ENCODE measurements at regions not wholly inside any gene's neighbourhood (a gene's known extent, or its start where the extent isn't known, plus 50 kb on each side); places are given as distances from the start of the nearest gene placed in this dataset.

DNA sequence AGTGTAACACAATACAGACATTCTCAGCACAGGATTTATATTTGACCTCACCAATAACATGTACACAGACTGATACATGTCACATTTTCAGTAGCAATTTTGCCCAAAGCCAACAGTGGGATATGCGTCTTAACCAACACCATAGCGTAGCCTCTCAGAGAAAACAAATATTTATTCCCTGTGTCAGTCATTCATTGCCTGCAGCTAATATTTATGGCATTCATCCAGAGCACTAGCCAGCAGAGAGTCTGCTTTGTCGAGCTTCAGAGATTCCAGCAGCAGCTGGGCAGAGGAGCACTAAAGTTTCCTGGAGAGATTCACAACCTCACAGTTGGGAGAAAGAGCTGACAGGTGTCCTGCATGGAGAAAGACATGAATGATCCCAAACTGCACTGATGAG is 400.7 kb upstream of the DAB1 start:
- TF ChIP-seq ZBTB7A (IDR thresholded peaks at IDR 0.05; ENCODE audit: low read depth) (no peak), CREB1 (IDR thresholded peaks at IDR 0.05; ENCODE audit: low read depth) (no peak), CEBPB (IDR thresholded peaks at IDR 0.05) (no peak), TAF1 (IDR thresholded peaks at IDR 0.05; ENCODE audit: low read depth) (no peak), EP300 (IDR thresholded peaks at IDR 0.05; ENCODE audit: borderline replicate concordance) (no peak), FOXM1 (IDR thresholded peaks at IDR 0.05; ENCODE audit: borderline replicate concordance, low read depth) (no peak), EGR1 (IDR thresholded peaks at IDR 0.05) (no peak), NFIC (IDR thresholded peaks at IDR 0.05) (no peak)
- TF ChIP-seq, protein P1, sequence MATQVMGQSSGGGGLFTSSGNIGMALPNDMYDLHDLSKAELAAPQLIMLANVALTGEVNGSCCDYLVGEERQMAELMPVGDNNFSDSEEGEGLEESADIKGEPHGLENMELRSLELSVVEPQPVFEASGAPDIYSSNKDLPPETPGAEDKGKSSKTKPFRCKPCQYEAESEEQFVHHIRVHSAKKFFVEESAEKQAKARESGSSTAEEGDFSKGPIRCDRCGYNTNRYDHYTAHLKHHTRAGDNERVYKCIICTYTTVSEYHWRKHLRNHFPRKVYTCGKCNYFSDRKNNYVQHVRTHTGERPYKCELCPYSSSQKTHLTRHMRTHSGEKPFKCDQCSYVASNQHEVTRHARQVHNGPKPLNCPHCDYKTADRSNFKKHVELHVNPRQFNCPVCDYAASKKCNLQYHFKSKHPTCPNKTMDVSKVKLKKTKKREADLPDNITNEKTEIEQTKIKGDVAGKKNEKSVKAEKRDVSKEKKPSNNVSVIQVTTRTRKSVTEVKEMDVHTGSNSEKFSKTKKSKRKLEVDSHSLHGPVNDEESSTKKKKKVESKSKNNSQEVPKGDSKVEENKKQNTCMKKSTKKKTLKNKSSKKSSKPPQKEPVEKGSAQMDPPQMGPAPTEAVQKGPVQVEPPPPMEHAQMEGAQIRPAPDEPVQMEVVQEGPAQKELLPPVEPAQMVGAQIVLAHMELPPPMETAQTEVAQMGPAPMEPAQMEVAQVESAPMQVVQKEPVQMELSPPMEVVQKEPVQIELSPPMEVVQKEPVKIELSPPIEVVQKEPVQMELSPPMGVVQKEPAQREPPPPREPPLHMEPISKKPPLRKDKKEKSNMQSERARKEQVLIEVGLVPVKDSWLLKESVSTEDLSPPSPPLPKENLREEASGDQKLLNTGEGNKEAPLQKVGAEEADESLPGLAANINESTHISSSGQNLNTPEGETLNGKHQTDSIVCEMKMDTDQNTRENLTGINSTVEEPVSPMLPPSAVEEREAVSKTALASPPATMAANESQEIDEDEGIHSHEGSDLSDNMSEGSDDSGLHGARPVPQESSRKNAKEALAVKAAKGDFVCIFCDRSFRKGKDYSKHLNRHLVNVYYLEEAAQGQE (IDR thresholded peaks at IDR 0.05; ENCODE audit: low read depth): no peak
- TF ChIP-seq, protein P2, sequence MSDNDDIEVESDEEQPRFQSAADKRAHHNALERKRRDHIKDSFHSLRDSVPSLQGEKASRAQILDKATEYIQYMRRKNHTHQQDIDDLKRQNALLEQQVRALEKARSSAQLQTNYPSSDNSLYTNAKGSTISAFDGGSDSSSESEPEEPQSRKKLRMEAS (IDR thresholded peaks at IDR 0.05): no peak

DNA sequence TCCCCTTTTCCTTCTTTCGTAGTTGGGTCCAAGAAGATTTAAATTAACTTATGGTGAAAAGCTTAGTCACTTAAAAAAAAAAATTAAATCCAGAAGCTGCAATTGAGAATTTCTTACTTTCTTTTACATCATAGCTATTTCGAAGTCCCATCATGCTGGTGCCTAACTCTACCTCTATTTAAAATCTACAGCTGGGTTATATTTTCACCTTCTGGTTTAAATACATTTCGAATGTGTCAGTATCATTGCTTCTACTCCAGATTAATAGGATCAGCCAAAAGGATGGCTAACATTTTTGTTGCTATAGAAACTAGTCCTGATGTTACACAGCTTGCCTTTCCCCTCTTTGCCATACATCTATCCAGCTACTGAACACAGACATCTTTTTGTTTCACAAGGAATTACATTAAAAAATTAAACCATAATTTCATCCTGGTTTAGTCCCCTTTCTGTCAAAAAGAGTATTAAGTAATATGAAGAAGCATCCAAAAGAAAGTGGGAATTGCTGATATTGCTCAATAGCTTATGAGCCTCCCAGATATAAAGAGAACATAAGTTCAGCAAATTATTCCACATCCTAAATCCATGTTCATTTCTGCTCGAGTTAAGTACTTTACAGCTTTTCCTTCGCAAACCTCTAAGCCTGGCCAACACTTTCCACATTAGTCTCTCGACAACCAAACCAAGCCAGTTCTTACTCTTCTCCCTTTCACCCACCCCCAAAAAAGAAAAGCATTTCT is 396.7 kb upstream of the DAB1 start:
- TF ChIP-seq FOXM1 (IDR thresholded peaks at IDR 0.05; ENCODE audit: borderline replicate concordance, low read depth): no peak
- TF ChIP-seq, protein P1 (IDR thresholded peaks at IDR 0.05; ENCODE audit: low read depth): no peak
- TF ChIP-seq, protein P2 (IDR thresholded peaks at IDR 0.05): no peak
- TF ChIP-seq TAF1 (IDR thresholded peaks at IDR 0.05; ENCODE audit: low read depth): no peak
- TF ChIP-seq TCF12 (IDR thresholded peaks at IDR 0.05; ENCODE audit: low read depth): no peak
- no peak for TF ChIP-seq NFIC (IDR thresholded peaks at IDR 0.05)
- no peak for TF ChIP-seq CREB1 (IDR thresholded peaks at IDR 0.05; ENCODE audit: low read depth)
- TF ChIP-seq EGR1 (IDR thresholded peaks at IDR 0.05): no peak
- TF ChIP-seq, protein P3, sequence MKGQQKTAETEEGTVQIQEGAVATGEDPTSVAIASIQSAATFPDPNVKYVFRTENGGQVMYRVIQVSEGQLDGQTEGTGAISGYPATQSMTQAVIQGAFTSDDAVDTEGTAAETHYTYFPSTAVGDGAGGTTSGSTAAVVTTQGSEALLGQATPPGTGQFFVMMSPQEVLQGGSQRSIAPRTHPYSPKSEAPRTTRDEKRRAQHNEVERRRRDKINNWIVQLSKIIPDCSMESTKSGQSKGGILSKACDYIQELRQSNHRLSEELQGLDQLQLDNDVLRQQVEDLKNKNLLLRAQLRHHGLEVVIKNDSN (IDR thresholded peaks at IDR 0.05): no peak
- no peak for TF ChIP-seq EP300 (IDR thresholded peaks at IDR 0.05; ENCODE audit: borderline replicate concordance)
- no peak for TF ChIP-seq TEAD4 (IDR thresholded peaks at IDR 0.05)
- no peak for TF ChIP-seq YY1 (IDR thresholded peaks at IDR 0.05; ENCODE audit: low read depth)
- TF ChIP-seq CEBPB (IDR thresholded peaks at IDR 0.05): no peak

DNA sequence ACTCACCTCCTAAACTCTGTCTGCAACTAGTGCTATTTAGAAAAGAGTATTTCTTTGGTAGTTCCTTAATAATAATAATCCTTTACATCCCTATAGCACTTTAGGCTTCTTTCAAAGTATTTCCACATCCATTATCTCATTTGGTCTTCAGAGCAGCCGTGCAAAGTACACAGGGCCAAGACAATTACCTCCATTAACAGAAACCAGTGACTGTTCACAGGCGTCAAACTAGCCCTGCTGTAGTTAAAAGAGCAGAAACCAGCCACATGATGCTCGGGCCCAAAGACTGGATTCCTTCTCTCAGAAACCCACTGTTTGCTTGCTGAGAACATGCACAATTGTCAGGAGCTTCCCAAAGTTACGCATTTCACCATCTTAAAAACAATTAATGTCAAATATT is 396.0 kb upstream of the DAB1 start:
- TF ChIP-seq FOXM1 (IDR thresholded peaks at IDR 0.05; ENCODE audit: borderline replicate concordance, low read depth) (no peak), RAD21 (IDR thresholded peaks at IDR 0.05; ENCODE audit: low read depth) (no peak), CREB1 (IDR thresholded peaks at IDR 0.05; ENCODE audit: low read depth) (no peak), TEAD4 (IDR thresholded peaks at IDR 0.05) (no peak), TAF1 (IDR thresholded peaks at IDR 0.05; ENCODE audit: low read depth) (no peak), CEBPB (IDR thresholded peaks at IDR 0.05) (no peak), EGR1 (IDR thresholded peaks at IDR 0.05) (no peak), NFIC (IDR thresholded peaks at IDR 0.05) (no peak), EP300 (IDR thresholded peaks at IDR 0.05; ENCODE audit: borderline replicate concordance) (no peak), YY1 (IDR thresholded peaks at IDR 0.05; ENCODE audit: low read depth) (no peak)
- TF ChIP-seq, protein P2 (IDR thresholded peaks at IDR 0.05): no peak
- TF ChIP-seq, protein P3 (IDR thresholded peaks at IDR 0.05): no peak
- TF ChIP-seq, protein P1 (IDR thresholded peaks at IDR 0.05; ENCODE audit: low read depth): no peak

DNA sequence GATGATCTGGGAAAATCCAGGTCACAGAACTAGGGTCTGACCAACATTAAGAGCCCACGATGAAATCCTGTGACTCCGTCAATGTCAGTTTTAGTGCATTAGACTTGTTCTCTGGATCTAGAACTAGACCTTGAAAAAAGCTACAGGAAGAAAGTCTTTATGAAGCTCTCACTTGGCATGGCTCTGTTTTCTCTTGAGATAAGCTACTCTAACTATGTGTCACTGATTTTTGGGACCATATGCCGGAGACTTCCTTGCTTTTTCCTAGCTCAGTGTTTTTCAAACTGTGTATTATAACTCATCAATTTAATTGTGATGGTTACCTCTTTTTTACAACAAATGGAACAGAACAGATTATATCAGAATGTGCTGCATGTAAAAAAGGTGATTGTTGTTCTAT is 379.7 kb upstream of the DAB1 start:
- TF ChIP-seq ZBTB7A (IDR thresholded peaks at IDR 0.05; ENCODE audit: low read depth): no peak
- TF ChIP-seq CREB1 (IDR thresholded peaks at IDR 0.05; ENCODE audit: low read depth): no peak
- TF ChIP-seq TAF1 (IDR thresholded peaks at IDR 0.05; ENCODE audit: low read depth): no peak
- no peak for TF ChIP-seq EGR1 (IDR thresholded peaks at IDR 0.05)
- no peak for TF ChIP-seq EP300 (IDR thresholded peaks at IDR 0.05; ENCODE audit: borderline replicate concordance)
- no peak for TF ChIP-seq TEAD4 (IDR thresholded peaks at IDR 0.05)
- TF ChIP-seq, protein P1 (IDR thresholded peaks at IDR 0.05; ENCODE audit: low read depth): no peak
- TF ChIP-seq, protein P2 (IDR thresholded peaks at IDR 0.05): no peak
- no peak for TF ChIP-seq NFIC (IDR thresholded peaks at IDR 0.05)
- no peak for TF ChIP-seq YY1 (IDR thresholded peaks at IDR 0.05; ENCODE audit: low read depth)
- no peak for TF ChIP-seq TCF12 (IDR thresholded peaks at IDR 0.05; ENCODE audit: low read depth)
- no peak for TF ChIP-seq RAD21 (IDR thresholded peaks at IDR 0.05; ENCODE audit: low read depth)
- no peak for TF ChIP-seq FOXM1 (IDR thresholded peaks at IDR 0.05; ENCODE audit: borderline replicate concordance, low read depth)
- TF ChIP-seq, protein P3 (IDR thresholded peaks at IDR 0.05): no peak
- no peak for TF ChIP-seq CEBPB (IDR thresholded peaks at IDR 0.05)

Measured in Ishikawa (cell line).